HEK293 (cell line): ENCODE measurements at regions not wholly inside any gene's neighbourhood (a gene's known extent, or its start where the extent isn't known, plus 50 kb on each side); places are given as distances from the start of the nearest gene placed in this dataset.

Experiments
- CTCF ChIA-PET: fragments of 350-600 bp; formaldehyde crosslinking; extraction: SDS; loops from one replicate; lab custom pipeline; 2021; ENCODE audit warnings: antibody characterized with exemption; lab: Yijun Ruan, JAX
- POLR2A ChIA-PET: fragments of 300-600 bp; formaldehyde crosslinking; extraction: SDS; loops from one replicate; lab custom pipeline; 2020; ENCODE audit warnings: antibody characterized with exemption, inconsistent platforms; lab: Yijun Ruan, JAX
- H3K27ac ChIP-seq: fragments of 200-500 bp; sonication (Bioruptor generic); 2 replicates; pipeline ENCODE4 v1.5.1; 2014; ENCODE audit warnings: low read depth, low read length, control low read depth, inconsistent platforms; ENCODE audit errors: extremely low read depth
- H3K36me3 ChIP-seq, 2 experiments: fragments of 200-500 bp in 1 of 2; sonication (Bioruptor generic) in 1 of 2; 1 replicate in 1 of 2; 2 replicates in 1 of 2; pipeline ENCODE4 v1.5.1; 2014 to 2017; ENCODE audit warnings: inconsistent platforms in 2 of 2, low read length in 2 of 2; ENCODE audit not compliant: control insufficient read depth in 2 of 2, insufficient read depth in 1 of 2
- H3K4me1 ChIP-seq: fragments of 200-500 bp; sonication (Bioruptor generic); 2 replicates; pipeline ENCODE4 v1.5.1; 2014; ENCODE audit warnings: mild to moderate bottlenecking, low read length, inconsistent platforms; ENCODE audit not compliant: control insufficient read depth, insufficient read depth
- H3K4me3 ChIP-seq: 2 replicates; pipeline ENCODE4 v1.5.1; 2011; ENCODE audit warnings: low read depth, mild to moderate bottlenecking, control low read depth, low read length, moderate library complexity
- H3K9me3 ChIP-seq: fragments of 200-500 bp; sonication (Bioruptor generic); 2 replicates; pipeline ENCODE4 v1.5.1; 2014; ENCODE audit warnings: low read depth, low read length, inconsistent platforms; ENCODE audit not compliant: control insufficient read depth, insufficient read depth
- PRDM1 ChIP-seq: fragments of 450-650 bp; formaldehyde crosslinking; IDR thresholded peaks from 2 replicates; pipeline ENCODE4; 2016; ENCODE audit warnings: missing biosample characterization, missing genetic modification characterization
- SCRT1 ChIP-seq: fragments of 450-650 bp; formaldehyde crosslinking; IDR thresholded peaks from 2 replicates; pipeline ENCODE4 v1.5.1; 2016; ENCODE audit warnings: missing biosample characterization, missing genetic modification characterization, borderline replicate concordance
- WT1 ChIP-seq: fragments of 450-650 bp; formaldehyde crosslinking; IDR thresholded peaks from 2 replicates; pipeline ENCODE4 v1.5.1; 2016; ENCODE audit warnings: missing biosample characterization, missing genetic modification characterization
- ZBTB21 ChIP-seq: fragments of 450-650 bp; formaldehyde crosslinking; IDR thresholded peaks from 2 replicates; pipeline ENCODE4 v1.5.1; 2017; ENCODE audit warnings: missing biosample characterization, missing genetic modification characterization
- ZBTB7A ChIP-seq: fragments of 450-650 bp; formaldehyde crosslinking; IDR thresholded peaks from 2 replicates; pipeline ENCODE4 v1.5.1; 2016; ENCODE audit warnings: low read depth, missing biosample characterization, missing genetic modification characterization
- ZFP69B ChIP-seq: fragments of 450-650 bp; formaldehyde crosslinking; IDR thresholded peaks from 2 replicates; pipeline ENCODE4 v1.5.1; 2016; ENCODE audit warnings: missing biosample characterization, missing genetic modification characterization
- ZNF132 ChIP-seq: fragments of 450-650 bp; formaldehyde crosslinking; IDR thresholded peaks from 2 replicates; pipeline ENCODE4 v1.5.1; 2017; ENCODE audit warnings: missing biosample characterization, missing genetic modification characterization, borderline replicate concordance
- ZNF133 ChIP-seq: fragments of 450-650 bp; formaldehyde crosslinking; IDR thresholded peaks from 2 replicates; pipeline ENCODE4 v1.5.1; 2016; ENCODE audit warnings: missing biosample characterization, missing genetic modification characterization
- ZNF175 ChIP-seq: fragments of 450-650 bp; formaldehyde crosslinking; IDR thresholded peaks from 2 replicates; pipeline ENCODE4 v1.5.1; 2016; ENCODE audit warnings: missing biosample characterization, missing genetic modification characterization
- ZNF248 ChIP-seq: fragments of 450-650 bp; formaldehyde crosslinking; IDR thresholded peaks from 2 replicates; pipeline ENCODE4 v1.5.1; 2017; ENCODE audit warnings: missing biosample characterization, missing genetic modification characterization
- ZNF266 ChIP-seq: fragments of 450-650 bp; formaldehyde crosslinking; IDR thresholded peaks from 2 replicates; pipeline ENCODE4 v1.5.1; 2016; ENCODE audit warnings: missing biosample characterization, missing genetic modification characterization, low read depth
- ZNF423 ChIP-seq: fragments of 450-650 bp; formaldehyde crosslinking; IDR thresholded peaks from 2 replicates; pipeline ENCODE4 v1.5.1; 2016; ENCODE audit warnings: missing biosample characterization, missing genetic modification characterization
- ZNF514 ChIP-seq: fragments of 450-650 bp; formaldehyde crosslinking; IDR thresholded peaks from 2 replicates; pipeline ENCODE4 v1.5.1; 2016; ENCODE audit warnings: missing biosample characterization, missing genetic modification characterization
- ZNF610 ChIP-seq: fragments of 450-650 bp; formaldehyde crosslinking; IDR thresholded peaks from 2 replicates; pipeline ENCODE4 v1.5.1; 2016; ENCODE audit warnings: missing biosample characterization, missing genetic modification characterization, borderline replicate concordance
- ZNF837 ChIP-seq: fragments of 450-650 bp; formaldehyde crosslinking; IDR thresholded peaks from 2 replicates; pipeline ENCODE4 v1.5.1; 2016; ENCODE audit warnings: missing biosample characterization, missing genetic modification characterization
- TF ChIP-seq, protein P1 (sequence below): fragments of 450-650 bp; formaldehyde crosslinking; IDR thresholded peaks from 2 replicates; pipeline ENCODE4 v1.5.1; 2016; ENCODE audit warnings: missing biosample characterization, missing genetic modification characterization
- TF ChIP-seq, protein P2 (sequence below): fragments of 450-650 bp; formaldehyde crosslinking; IDR thresholded peaks from 2 replicates; pipeline ENCODE4 v1.5.1; 2016; ENCODE audit warnings: missing biosample characterization, missing genetic modification characterization
- TF ChIP-seq, protein P3 (sequence below): fragments of 450-650 bp; formaldehyde crosslinking; IDR thresholded peaks from 2 replicates; pipeline ENCODE4 v1.5.1; 2017; ENCODE audit warnings: missing biosample characterization, missing genetic modification characterization
- TF ChIP-seq, protein P4 (sequence below): fragments of 450-650 bp; formaldehyde crosslinking; IDR thresholded peaks from 2 replicates; pipeline ENCODE4 v1.5.1; 2016; ENCODE audit warnings: missing biosample characterization, missing genetic modification characterization
- TF ChIP-seq, protein P5 (sequence below): fragments of 450-650 bp; formaldehyde crosslinking; IDR thresholded peaks from 2 replicates; pipeline ENCODE4 v1.5.1; 2016; ENCODE audit warnings: missing biosample characterization, missing genetic modification characterization, borderline replicate concordance

DNA sequence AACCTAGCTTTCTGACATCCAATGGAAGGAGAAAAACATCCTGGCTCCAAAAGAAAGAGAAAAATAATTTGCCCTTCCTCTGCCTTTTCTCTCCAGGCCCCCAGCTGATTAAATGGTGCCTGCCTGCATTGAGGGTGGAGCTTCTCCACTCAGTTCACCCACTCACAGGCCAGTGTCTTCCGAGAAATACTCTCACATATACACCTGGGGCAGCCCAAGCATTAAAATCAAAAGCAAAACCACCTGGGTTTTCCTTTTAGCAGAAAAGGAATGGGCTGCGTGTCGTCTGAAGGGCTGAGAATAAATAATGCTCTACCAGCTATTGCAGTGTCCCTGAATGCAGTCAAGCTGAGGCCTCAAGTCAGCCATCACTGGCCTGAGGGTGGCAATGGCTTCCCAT lies 1143.8 kb upstream of the TENM4 start:
- POLR2A ChIA-PET = no interaction called here
- H3K4me1 ChIP-seq = no peaks in the 10 kb centered on the region; the same call in 1 of the 2 replicates
- no peaks in the 10 kb centered on the region for H3K36me3 ChIP-seq
- CTCF ChIA-PET = no interaction called here
- TF ChIP-seq ZNF133 (tag by site-specific recombination) (no peak), ZNF132 (tag by site-specific recombination) (no peak), ZNF423 (tag by site-specific recombination) (no peak), ZNF266 (no peak), ZNF610 (tag by site-specific recombination) (no peak), PRDM1 (tag by site-specific recombination) (no peak), ZNF514 (tag by site-specific recombination) (no peak), ZBTB21 (tag by site-specific recombination) (no peak), ZFP69B (no peak), ZNF175 (tag by site-specific recombination) (no peak), ZNF837 (tag by site-specific recombination) (no peak), WT1 (tag by site-specific recombination) (no peak), ZBTB7A (no peak), SCRT1 (tag by site-specific recombination) (no peak), ZNF248 (tag by site-specific recombination) (no peak)
- TF ChIP-seq, protein P1, sequence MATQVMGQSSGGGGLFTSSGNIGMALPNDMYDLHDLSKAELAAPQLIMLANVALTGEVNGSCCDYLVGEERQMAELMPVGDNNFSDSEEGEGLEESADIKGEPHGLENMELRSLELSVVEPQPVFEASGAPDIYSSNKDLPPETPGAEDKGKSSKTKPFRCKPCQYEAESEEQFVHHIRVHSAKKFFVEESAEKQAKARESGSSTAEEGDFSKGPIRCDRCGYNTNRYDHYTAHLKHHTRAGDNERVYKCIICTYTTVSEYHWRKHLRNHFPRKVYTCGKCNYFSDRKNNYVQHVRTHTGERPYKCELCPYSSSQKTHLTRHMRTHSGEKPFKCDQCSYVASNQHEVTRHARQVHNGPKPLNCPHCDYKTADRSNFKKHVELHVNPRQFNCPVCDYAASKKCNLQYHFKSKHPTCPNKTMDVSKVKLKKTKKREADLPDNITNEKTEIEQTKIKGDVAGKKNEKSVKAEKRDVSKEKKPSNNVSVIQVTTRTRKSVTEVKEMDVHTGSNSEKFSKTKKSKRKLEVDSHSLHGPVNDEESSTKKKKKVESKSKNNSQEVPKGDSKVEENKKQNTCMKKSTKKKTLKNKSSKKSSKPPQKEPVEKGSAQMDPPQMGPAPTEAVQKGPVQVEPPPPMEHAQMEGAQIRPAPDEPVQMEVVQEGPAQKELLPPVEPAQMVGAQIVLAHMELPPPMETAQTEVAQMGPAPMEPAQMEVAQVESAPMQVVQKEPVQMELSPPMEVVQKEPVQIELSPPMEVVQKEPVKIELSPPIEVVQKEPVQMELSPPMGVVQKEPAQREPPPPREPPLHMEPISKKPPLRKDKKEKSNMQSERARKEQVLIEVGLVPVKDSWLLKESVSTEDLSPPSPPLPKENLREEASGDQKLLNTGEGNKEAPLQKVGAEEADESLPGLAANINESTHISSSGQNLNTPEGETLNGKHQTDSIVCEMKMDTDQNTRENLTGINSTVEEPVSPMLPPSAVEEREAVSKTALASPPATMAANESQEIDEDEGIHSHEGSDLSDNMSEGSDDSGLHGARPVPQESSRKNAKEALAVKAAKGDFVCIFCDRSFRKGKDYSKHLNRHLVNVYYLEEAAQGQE = no peak
- TF ChIP-seq, protein P2, sequence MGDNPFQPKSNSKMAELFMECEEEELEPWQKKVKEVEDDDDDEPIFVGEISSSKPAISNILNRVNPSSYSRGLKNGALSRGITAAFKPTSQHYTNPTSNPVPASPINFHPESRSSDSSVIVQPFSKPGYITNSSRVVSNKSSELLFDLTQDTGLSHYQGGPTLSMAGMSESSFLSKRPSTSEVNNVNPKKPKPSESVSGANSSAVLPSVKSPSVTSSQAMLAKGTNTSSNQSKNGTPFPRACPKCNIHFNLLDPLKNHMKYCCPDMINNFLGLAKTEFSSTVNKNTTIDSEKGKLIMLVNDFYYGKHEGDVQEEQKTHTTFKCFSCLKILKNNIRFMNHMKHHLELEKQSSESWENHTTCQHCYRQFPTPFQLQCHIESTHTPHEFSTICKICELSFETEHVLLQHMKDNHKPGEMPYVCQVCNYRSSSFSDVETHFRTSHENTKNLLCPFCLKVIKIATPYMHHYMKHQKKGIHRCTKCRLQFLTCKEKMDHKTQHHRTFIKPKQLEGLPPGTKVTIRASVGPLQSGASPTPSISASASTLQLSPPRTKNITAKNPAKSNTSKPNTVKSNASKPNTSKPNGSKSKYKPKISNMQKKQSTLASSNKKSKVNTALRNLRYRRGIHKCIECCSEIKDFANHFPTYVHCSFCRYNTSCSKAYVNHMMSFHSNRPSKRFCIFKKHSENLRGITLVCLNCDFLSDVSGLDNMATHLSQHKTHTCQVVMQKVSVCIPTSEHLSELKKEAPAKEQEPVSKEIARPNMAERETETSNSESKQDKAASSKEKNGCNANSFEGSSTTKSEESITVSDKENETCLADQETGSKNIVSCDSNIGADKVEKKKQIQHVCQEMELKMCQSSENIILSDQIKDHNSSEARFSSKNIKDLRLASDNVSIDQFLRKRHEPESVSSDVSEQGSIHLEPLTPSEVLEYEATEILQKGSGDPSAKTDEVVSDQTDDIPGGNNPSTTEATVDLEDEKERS (tag by site-specific recombination) = no peak
- TF ChIP-seq, protein P3, sequence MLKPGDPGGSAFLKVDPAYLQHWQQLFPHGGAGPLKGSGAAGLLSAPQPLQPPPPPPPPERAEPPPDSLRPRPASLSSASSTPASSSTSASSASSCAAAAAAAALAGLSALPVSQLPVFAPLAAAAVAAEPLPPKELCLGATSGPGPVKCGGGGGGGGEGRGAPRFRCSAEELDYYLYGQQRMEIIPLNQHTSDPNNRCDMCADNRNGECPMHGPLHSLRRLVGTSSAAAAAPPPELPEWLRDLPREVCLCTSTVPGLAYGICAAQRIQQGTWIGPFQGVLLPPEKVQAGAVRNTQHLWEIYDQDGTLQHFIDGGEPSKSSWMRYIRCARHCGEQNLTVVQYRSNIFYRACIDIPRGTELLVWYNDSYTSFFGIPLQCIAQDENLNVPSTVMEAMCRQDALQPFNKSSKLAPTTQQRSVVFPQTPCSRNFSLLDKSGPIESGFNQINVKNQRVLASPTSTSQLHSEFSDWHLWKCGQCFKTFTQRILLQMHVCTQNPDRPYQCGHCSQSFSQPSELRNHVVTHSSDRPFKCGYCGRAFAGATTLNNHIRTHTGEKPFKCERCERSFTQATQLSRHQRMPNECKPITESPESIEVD (tag by site-specific recombination) = no peak
- TF ChIP-seq, protein P4, sequence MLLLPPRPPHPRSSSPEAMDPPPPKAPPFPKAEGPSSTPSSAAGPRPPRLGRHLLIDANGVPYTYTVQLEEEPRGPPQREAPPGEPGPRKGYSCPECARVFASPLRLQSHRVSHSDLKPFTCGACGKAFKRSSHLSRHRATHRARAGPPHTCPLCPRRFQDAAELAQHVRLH (tag by site-specific recombination) = no peak
- TF ChIP-seq, protein P5, sequence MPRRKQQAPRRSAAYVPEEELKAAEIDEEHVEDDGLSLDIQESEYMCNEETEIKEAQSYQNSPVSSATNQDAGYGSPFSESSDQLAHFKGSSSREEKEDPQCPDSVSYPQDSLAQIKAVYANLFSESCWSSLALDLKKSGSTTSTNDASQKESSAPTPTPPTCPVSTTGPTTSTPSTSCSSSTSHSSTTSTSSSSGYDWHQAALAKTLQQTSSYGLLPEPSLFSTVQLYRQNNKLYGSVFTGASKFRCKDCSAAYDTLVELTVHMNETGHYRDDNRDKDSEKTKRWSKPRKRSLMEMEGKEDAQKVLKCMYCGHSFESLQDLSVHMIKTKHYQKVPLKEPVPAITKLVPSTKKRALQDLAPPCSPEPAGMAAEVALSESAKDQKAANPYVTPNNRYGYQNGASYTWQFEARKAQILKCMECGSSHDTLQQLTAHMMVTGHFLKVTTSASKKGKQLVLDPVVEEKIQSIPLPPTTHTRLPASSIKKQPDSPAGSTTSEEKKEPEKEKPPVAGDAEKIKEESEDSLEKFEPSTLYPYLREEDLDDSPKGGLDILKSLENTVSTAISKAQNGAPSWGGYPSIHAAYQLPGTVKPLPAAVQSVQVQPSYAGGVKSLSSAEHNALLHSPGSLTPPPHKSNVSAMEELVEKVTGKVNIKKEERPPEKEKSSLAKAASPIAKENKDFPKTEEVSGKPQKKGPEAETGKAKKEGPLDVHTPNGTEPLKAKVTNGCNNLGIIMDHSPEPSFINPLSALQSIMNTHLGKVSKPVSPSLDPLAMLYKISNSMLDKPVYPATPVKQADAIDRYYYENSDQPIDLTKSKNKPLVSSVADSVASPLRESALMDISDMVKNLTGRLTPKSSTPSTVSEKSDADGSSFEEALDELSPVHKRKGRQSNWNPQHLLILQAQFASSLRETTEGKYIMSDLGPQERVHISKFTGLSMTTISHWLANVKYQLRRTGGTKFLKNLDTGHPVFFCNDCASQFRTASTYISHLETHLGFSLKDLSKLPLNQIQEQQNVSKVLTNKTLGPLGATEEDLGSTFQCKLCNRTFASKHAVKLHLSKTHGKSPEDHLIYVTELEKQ (tag by site-specific recombination) = no peak
- no peak overlapping the region for H3K27ac ChIP-seq
- no peak overlapping the region for H3K4me3 ChIP-seq
- no peaks in the 10 kb centered on the region for H3K9me3 ChIP-seq
